Right lobe of liver (tissue), 4 donors: ENCODE measurements at regions not wholly inside any gene's neighbourhood (a gene's known extent, or its start where the extent isn't known, plus 50 kb on each side); places are given as distances from the start of the nearest gene placed in this dataset.

Experiments
- CTCF ChIP-seq, 4 donors: fragments of 200-600 bp in 3 of 4; fragments of 450-650 bp in 1 of 4; IDR thresholded peaks; one replicate each; pipeline versions ENCODE4 v1.5.1 to v1.8.0; 2016 to 2022; ENCODE audit warnings: antibody characterized with exemption in 4 of 4, mild to moderate bottlenecking in 2 of 4
- POLR2A ChIP-seq: fragments of 450-650 bp; IDR thresholded peaks from one replicate; pipeline ENCODE4 v1.6.1; 2017; ENCODE audit warnings: antibody characterized with exemption, mild to moderate bottlenecking
- donor health status: DM: no; HTN: no; CAD: no.
- donor health status: DM: no; HTN: no; CAD: no.
- donor health status: DM: no; HTN: yes; CAD: no.

GRCh38 chr13:63699948-63700347, 2284.3 kb upstream of the PCDH20 start:
- TF ChIP-seq CTCF (IDR thresholded peaks at IDR 0.05) (no peak), POLR2A (no peak)
